ENCODE measurements at regions not wholly inside any gene's neighbourhood (a gene's known extent, or its start where the extent isn't known, plus 50 kb on each side); places are given as distances from the start of the nearest gene placed in this dataset.

- DNase-seq (ENCODE audit: low read depth), result no peak
Measured at GRCh38 chr12:17540921-17541320, 549.1 kb downstream of the RERGL start.

- DNase-seq (ENCODE audit: low read depth), result no peak
Measured at GRCh38 chr12:17528394-17528793, 561.6 kb downstream of the RERGL start.

- no peak for DNase-seq (ENCODE audit: low read depth)
Measured at GRCh38 chr12:17527021-17527420, 563.0 kb downstream of the RERGL start.

- no peak for DNase-seq (ENCODE audit: low read depth)
Measured at GRCh38 chr12:17511369-17511768, 578.6 kb downstream of the RERGL start.

GRCh38 chr12:17507336-17507735 is 582.7 kb downstream of the RERGL start:
- no peak for DNase-seq (ENCODE audit: low read depth)

- no peak for DNase-seq (ENCODE audit: low read depth)
Measured at GRCh38 chr12:17503742-17504141, 586.3 kb downstream of the RERGL start.

GRCh38 chr12:17489452-17489851 is 600.5 kb downstream of the RERGL start:
- no peak for DNase-seq (ENCODE audit: low read depth)

GRCh38 chr12:17478908-17479673 is 610.9 kb downstream of the RERGL start:
- no peak for DNase-seq (ENCODE audit: low read depth)

- no peak for DNase-seq (ENCODE audit: low read depth)
Measured at GRCh38 chr12:17470460-17470859, 619.5 kb downstream of the RERGL start.

GRCh38 chr12:17459214-17459613 is 630.8 kb downstream of the RERGL start:
- no peak for DNase-seq (ENCODE audit: low read depth)

- peak; percentile 3 for DNase-seq (ENCODE audit: low read depth)
Measured at GRCh38 chr12:17456486-17456885, 633.5 kb downstream of the RERGL start.

GRCh38 chr12:17438141-17438540 is 651.9 kb downstream of the RERGL start:
- no peak for DNase-seq (ENCODE audit: low read depth)

- no peak for DNase-seq (ENCODE audit: low read depth)
Measured at GRCh38 chr12:17416748-17417147, 673.2 kb downstream of the RERGL start.

GRCh38 chr12:17414596-17414995 is 675.4 kb downstream of the RERGL start:
- DNase-seq (ENCODE audit: low read depth), result no peak

GRCh38 chr12:17411662-17412061 is 678.3 kb downstream of the RERGL start:
- no peak for DNase-seq (ENCODE audit: low read depth)

GRCh38 chr12:17388679-17389078 is 701.3 kb downstream of the RERGL start:
- no peak for DNase-seq (ENCODE audit: low read depth)

- DNase-seq (ENCODE audit: low read depth), result no peak
Measured at GRCh38 chr12:17383321-17383720, 706.7 kb downstream of the RERGL start.

- DNase-seq (ENCODE audit: low read depth), result peak; percentile 6
Measured at GRCh38 chr12:17381211-17381610, 708.8 kb downstream of the RERGL start.

GRCh38 chr12:17372508-17372907 is 717.5 kb downstream of the RERGL start:
- no peak for DNase-seq (ENCODE audit: low read depth)

- no peak for DNase-seq (ENCODE audit: low read depth)
Measured at GRCh38 chr12:17371491-17372215, 718.3 kb downstream of the RERGL start.

GRCh38 chr12:17370621-17371020 is 719.4 kb downstream of the RERGL start:
- no peak for DNase-seq (ENCODE audit: low read depth)

GRCh38 chr12:17369556-17369955 is 720.4 kb downstream of the RERGL start:
- no peak for DNase-seq (ENCODE audit: low read depth)

GRCh38 chr12:17361224-17361623 is 728.8 kb downstream of the RERGL start:
- no peak for DNase-seq (ENCODE audit: low read depth)

GRCh38 chr12:17358835-17359234 is 731.2 kb downstream of the RERGL start:
- DNase-seq (ENCODE audit: low read depth), result no peak
